ENCODE measurements at regions not wholly inside any gene's neighbourhood (a gene's known extent, or its start where the extent isn't known, plus 50 kb on each side); places are given as distances from the start of the nearest gene placed in this dataset.
A peak's percentile ranks its signal among the peaks of the same experiment; 100 is the strongest.

DNA sequence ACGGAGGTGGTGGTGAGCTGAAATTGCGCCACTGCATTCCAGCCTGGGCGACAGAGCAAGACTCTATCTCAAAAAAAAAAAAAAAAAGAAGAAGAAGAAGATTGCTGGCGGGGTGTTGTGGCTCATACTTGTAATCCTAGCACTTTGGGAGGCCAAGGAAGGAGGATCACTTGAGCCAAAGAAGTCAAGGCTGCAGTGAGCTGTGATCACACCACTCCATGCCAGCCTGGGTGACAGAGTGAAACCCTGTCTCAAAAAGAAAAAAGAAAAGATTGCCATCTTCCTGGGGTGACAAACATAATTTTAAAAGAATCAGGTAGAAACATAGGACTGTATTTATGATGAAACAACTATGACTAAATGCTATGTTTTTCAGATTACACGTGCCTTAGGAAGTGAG is 55.1 kb upstream of the EML4 start:
- Mint-ChIP-seq H3K9me3 (no peaks in the 10 kb centered on the region), H3K4me3 (no peak overlapping the region), H3K27ac (no peak overlapping the region), H3K36me3 (ENCODE audit: low read depth) (no peaks in the 10 kb centered on the region), H3K4me1 (ENCODE audit: low read depth) (peaks cover 40% of the 10 kb centered on the region), H3K27me3 (ENCODE audit: insufficient read depth) (no peaks in the 10 kb centered on the region)
- TF ChIP-seq, protein P1, sequence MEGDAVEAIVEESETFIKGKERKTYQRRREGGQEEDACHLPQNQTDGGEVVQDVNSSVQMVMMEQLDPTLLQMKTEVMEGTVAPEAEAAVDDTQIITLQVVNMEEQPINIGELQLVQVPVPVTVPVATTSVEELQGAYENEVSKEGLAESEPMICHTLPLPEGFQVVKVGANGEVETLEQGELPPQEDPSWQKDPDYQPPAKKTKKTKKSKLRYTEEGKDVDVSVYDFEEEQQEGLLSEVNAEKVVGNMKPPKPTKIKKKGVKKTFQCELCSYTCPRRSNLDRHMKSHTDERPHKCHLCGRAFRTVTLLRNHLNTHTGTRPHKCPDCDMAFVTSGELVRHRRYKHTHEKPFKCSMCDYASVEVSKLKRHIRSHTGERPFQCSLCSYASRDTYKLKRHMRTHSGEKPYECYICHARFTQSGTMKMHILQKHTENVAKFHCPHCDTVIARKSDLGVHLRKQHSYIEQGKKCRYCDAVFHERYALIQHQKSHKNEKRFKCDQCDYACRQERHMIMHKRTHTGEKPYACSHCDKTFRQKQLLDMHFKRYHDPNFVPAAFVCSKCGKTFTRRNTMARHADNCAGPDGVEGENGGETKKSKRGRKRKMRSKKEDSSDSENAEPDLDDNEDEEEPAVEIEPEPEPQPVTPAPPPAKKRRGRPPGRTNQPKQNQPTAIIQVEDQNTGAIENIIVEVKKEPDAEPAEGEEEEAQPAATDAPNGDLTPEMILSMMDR (IDR thresholded peaks at IDR 0.05) = no peak
- no peak for DNase-seq

DNA sequence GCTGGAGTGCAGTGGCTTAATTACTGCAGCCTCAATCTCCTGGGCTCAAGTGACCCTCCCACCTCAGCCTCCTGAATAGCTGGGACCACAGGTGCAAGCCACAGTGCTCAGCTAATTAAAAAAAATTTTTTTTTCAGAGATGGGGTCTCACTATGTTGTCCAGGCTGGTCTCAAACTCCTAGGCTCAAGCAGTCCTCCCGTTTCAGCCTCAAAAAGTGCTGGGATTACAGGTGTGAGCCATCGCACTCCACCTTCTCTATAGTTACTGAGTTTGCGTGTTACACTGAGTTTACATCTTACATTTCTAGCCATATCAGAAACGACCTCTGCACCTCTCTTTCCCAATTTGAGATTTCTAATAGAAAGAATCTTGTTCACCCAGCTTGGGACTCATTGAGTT is 53.6 kb upstream of the EML4 start:
- H3K27ac Mint-ChIP-seq = no peak overlapping the region

DNA sequence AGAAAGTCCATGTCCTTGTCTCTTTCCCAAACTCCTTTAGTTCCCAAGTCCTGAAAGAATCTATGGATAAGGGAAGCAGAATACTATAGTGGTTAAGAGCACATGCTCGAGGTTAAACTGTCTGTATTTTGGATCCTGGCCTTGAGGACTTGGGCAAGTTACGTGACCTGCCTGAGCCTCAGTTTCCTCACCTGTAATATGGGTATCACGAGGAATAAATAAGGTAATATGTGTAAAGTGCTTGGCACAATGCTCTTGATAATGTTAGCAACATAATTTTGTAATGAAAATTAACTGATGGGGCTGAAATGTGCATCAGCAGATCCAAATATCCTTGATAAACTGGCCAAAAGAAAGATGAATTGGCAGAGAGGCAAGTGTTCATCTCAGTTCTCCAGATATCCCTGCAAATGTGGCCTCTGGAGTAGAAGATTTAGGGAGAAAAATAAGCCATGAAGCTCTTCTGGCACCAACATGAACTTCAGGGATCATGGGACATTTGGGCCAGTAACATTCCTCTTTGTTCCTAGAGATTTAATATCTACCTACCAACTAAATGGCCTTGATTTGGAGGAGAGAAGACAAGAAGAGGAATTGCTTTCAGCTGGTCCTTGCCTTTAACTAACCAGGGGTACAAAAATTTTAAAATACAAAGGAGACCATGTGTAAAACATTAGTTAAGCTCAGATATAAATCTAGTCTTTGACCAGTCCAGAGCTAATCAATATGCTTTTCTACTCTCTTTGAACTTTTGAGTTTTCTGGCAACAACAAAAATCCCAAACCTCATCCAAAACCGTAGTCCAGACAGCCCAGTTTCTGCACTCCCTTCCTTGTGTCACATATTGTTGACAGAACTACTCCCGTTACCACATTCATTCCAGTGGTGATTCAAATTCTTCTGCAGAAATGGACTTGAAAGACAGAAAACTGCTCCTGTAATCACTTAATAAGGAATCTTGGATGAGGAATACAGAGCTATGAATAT is 52.7 kb upstream of the EML4 start:
- Mint-ChIP-seq H3K4me1 (ENCODE audit: low read depth) (peaks cover 47% of the 10 kb centered on the region), H3K4me3 (no peak overlapping the region), H3K9me3 (peaks cover 5% of the 10 kb centered on the region), H3K27ac (peak overlapping the region; percentile 22; the same call in 1 of the 2 replicates), H3K36me3 (ENCODE audit: low read depth) (peaks cover 5% of the 10 kb centered on the region; the same call in 1 of the 2 replicates), H3K27me3 (ENCODE audit: insufficient read depth) (no peaks in the 10 kb centered on the region)
- DNase-seq = peak; percentile 45
- TF ChIP-seq, protein P1 (IDR thresholded peaks at IDR 0.05) = no peak

More for the DNA sequence above, 53.6 kb upstream of the EML4 start:
- Mint-ChIP-seq H3K27me3 (ENCODE audit: insufficient read depth) (no peaks in the 10 kb centered on the region), H3K4me3 (no peak overlapping the region), H3K36me3 (ENCODE audit: low read depth) (no peaks in the 10 kb centered on the region), H3K9me3 (no peaks in the 10 kb centered on the region), H3K4me1 (ENCODE audit: low read depth) (peaks cover 47% of the 10 kb centered on the region)
- TF ChIP-seq, protein P1 (IDR thresholded peaks at IDR 0.05) = no peak
- DNase-seq = no peak

DNA sequence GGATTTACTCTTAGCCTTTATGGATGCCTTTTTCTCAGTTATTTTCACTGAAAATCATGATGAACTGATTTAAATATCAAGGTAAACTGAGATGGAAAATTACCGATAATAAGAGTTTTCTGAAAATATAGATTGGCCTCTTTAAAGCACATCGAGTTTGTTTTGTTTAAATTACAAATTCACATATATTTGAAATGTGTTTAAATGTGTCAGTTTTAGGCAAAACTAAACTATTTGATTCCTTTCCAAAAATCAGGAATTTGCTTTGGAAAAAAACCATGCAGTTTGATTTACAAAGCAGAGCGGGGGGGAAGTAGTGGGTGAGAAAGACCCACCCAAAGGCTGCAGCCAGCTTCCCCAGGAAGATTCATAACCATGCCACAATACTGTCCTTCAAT is 52.0 kb upstream of the EML4 start:
- Mint-ChIP-seq H3K4me1 (ENCODE audit: low read depth) (peaks cover 47% of the 10 kb centered on the region), H3K27ac (peak overlapping the region; percentile 80; the same call in 1 of the 2 replicates), H3K9me3 (peaks cover 11% of the 10 kb centered on the region), H3K27me3 (ENCODE audit: insufficient read depth) (no peaks in the 10 kb centered on the region), H3K36me3 (ENCODE audit: low read depth) (peaks cover 10% of the 10 kb centered on the region; the same call in 1 of the 2 replicates), H3K4me3 (no peak overlapping the region)
- TF ChIP-seq, protein P1 (IDR thresholded peaks at IDR 0.05) = no peak
- DNase-seq = no peak

DNA sequence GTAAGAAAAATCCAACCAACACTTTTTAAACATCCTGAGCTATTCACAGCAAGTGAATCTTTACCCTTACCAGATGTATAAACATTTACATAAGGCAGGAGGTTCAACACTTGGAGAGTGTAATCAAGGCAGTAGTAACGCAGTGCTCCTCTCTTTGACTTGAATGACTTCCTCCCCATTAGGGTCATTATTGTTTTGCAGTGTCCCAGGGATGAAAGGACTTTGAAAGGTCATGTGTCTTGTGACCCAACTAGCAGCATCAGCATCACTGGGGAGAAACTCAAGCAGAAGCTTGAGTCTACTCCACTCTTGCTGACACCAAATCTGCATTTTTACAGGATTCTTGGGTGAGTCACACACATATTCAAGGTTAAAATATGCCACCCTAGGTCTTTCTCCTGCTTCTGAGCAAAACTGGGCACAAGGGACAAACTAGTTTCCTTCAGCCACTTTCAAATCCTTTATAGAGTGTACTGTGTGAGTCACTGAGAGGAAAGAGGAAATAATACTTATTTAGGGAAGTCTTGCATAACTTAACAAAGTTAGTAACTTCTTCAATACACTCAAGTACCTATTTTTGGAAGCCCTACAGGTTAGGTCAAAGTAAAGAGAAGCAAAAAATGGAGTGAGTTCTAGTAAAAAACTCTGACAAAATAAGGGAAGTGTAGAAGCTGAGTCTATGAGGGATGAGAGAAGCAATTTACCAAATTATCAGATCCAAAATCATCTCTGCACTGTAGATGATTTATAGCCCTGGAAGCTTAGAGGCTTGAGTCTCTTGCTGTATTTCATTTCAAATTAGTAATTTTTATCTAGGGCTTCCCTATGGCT is 51.0 kb upstream of the EML4 start:
- H3K27ac Mint-ChIP-seq = peak overlapping the region; percentile 80
- TF ChIP-seq, protein P1 (IDR thresholded peaks at IDR 0.05) = no peak

More for the DNA sequence above, 51.0 kb upstream of the EML4 start:
- Mint-ChIP-seq H3K9me3 (peaks cover 11% of the 10 kb centered on the region), H3K4me1 (ENCODE audit: low read depth) (peaks cover 44% of the 10 kb centered on the region), H3K27me3 (ENCODE audit: insufficient read depth) (no peaks in the 10 kb centered on the region), H3K4me3 (peak overlapping the region; percentile 57), H3K36me3 (ENCODE audit: low read depth) (peaks cover 10% of the 10 kb centered on the region; the same call in 1 of the 2 replicates)
- peak; percentile 86 for DNase-seq
